Breast epithelium (tissue), 3 donors: ENCODE measurements at regions not wholly inside any gene's neighbourhood (a gene's known extent, or its start where the extent isn't known, plus 50 kb on each side); places are given as distances from the start of the nearest gene placed in this dataset.

ENCODE experiments used
- POLR2A ChIP-seq: fragments of 450-650 bp; IDR thresholded peaks from one replicate; pipeline ENCODE4 v1.6.1; 2016; ENCODE audit warnings: antibody characterized with exemption, mild to moderate bottlenecking, moderate library complexity
- POLR2AphosphoS5 ChIP-seq, 3 donors: sonication (generic); formaldehyde crosslinking; IDR thresholded peaks; one replicate each; pipeline ENCODE4 v1.6.1; 2017; ENCODE audit warnings: antibody characterized with exemption in 3 of 3
- TF ChIP-seq, protein P1 (sequence below), 3 donors: fragments of 450-650 bp; IDR thresholded peaks; one replicate each; pipeline ENCODE4 v1.5.1; 2016 to 2017; ENCODE audit warnings: antibody characterized with exemption in 3 of 3, mild to moderate bottlenecking in 3 of 3, moderate library complexity in 3 of 3

- TF ChIP-seq, protein P1, sequence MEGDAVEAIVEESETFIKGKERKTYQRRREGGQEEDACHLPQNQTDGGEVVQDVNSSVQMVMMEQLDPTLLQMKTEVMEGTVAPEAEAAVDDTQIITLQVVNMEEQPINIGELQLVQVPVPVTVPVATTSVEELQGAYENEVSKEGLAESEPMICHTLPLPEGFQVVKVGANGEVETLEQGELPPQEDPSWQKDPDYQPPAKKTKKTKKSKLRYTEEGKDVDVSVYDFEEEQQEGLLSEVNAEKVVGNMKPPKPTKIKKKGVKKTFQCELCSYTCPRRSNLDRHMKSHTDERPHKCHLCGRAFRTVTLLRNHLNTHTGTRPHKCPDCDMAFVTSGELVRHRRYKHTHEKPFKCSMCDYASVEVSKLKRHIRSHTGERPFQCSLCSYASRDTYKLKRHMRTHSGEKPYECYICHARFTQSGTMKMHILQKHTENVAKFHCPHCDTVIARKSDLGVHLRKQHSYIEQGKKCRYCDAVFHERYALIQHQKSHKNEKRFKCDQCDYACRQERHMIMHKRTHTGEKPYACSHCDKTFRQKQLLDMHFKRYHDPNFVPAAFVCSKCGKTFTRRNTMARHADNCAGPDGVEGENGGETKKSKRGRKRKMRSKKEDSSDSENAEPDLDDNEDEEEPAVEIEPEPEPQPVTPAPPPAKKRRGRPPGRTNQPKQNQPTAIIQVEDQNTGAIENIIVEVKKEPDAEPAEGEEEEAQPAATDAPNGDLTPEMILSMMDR (IDR thresholded peaks at IDR 0.05), result no peak
- TF ChIP-seq POLR2AphosphoS5 (IDR thresholded peaks at IDR 0.05), result no peak
- no peak for TF ChIP-seq POLR2A
Measured at GRCh38 chr14:84253326-84253725, 1276.6 kb upstream of the FLRT2 start.
